Liver (tissue), 8 donors: ENCODE measurements at regions not wholly inside any gene's neighbourhood (a gene's known extent, or its start where the extent isn't known, plus 50 kb on each side); places are given as distances from the start of the nearest gene placed in this dataset.

Experiments used
- DNase-seq: peaks from one replicate; pipeline ENCODE4 v3.0.0-alpha.2; 2017; ENCODE audit warnings: low spot score
- H3K27ac ChIP-seq, 2 donors: one replicate each; pipeline ENCODE4 v1.7.0; 2013; ENCODE audit warnings: inconsistent platforms in 2 of 2, low read length in 2 of 2, control low read depth in 1 of 2, low read depth in 1 of 2, mild to moderate bottlenecking in 1 of 2
- H3K27me3 ChIP-seq, 4 donors: one replicate each; pipeline versions ENCODE4 v1.6.1 to v1.7.0; 2013; ENCODE audit warnings: low read length in 3 of 4, inconsistent platforms in 1 of 4, mild to moderate bottlenecking in 1 of 4, moderate library complexity in 1 of 4; ENCODE audit not compliant: control insufficient read depth in 4 of 4, insufficient read depth in 4 of 4
- H3K36me3 ChIP-seq, 4 donors: one replicate each; pipeline versions ENCODE4 v1.6.1 to v1.7.0; 2013; ENCODE audit warnings: low read length in 3 of 4, mild to moderate bottlenecking in 3 of 4, low read depth in 1 of 4, moderate library complexity in 1 of 4; ENCODE audit not compliant: control insufficient read depth in 4 of 4, insufficient read depth in 3 of 4
- H3K4me1 ChIP-seq, 4 donors: one replicate each; pipeline versions ENCODE4 v1.6.1 to v1.7.0; 2013; ENCODE audit warnings: low read length in 3 of 4, mild to moderate bottlenecking in 3 of 4, moderate library complexity in 1 of 4; ENCODE audit not compliant: control insufficient read depth in 4 of 4, insufficient read depth in 4 of 4
- H3K4me3 ChIP-seq, 3 donors: one replicate each; pipeline versions ENCODE4 v1.6.1 to v1.7.0; 2013; ENCODE audit warnings: low read length in 3 of 3, control low read depth in 1 of 3, low read depth in 1 of 3, mild to moderate bottlenecking in 1 of 3
- H3K9ac ChIP-seq, 2 donors: one replicate each; pipeline ENCODE4 v1.7.0; 2013; ENCODE audit warnings: low read length in 2 of 2, mild to moderate bottlenecking in 2 of 2, moderate library complexity in 2 of 2, control low read depth in 1 of 2, low read depth in 1 of 2
- H3K9me3 ChIP-seq, 4 donors: one replicate each; pipeline versions ENCODE4 v1.6.1 to v1.7.0; 2013; ENCODE audit warnings: low read length in 3 of 4; ENCODE audit not compliant: control insufficient read depth in 4 of 4
- EGR1 ChIP-seq, 2 donors: IDR thresholded peaks; 2 replicates each; pipeline ENCODE4 v1.6.1; 2016 to 2018; ENCODE audit warnings: antibody characterized with exemption in 2 of 2, low read depth in 2 of 2
- FOXA1 ChIP-seq: IDR thresholded peaks from 2 replicates; pipeline ENCODE4 v1.6.1; 2016; ENCODE audit warnings: antibody characterized with exemption
- FOXA2 ChIP-seq: IDR thresholded peaks from 2 replicates; pipeline ENCODE4 v1.6.1; 2016; ENCODE audit warnings: antibody characterized with exemption
- GABPA ChIP-seq, 2 donors: IDR thresholded peaks in 1 of 2; conservative IDR thresholded peaks in 1 of 2; 2 replicates each; pipeline ENCODE4 v1.6.1; 2016; ENCODE audit warnings: antibody characterized with exemption in 2 of 2, mild to moderate bottlenecking in 1 of 2, moderate library complexity in 1 of 2
- HNF4G ChIP-seq: IDR thresholded peaks from 2 replicates; pipeline ENCODE4 v1.6.1; 2016; ENCODE audit warnings: antibody characterized with exemption
- JUND ChIP-seq, 2 donors: IDR thresholded peaks; 2 replicates each; pipeline ENCODE4 v1.6.1; 2016; ENCODE audit warnings: antibody characterized with exemption in 2 of 2
- NR2F2 ChIP-seq: IDR thresholded peaks from 2 replicates; pipeline ENCODE4 v1.6.1; 2016; ENCODE audit warnings: antibody characterized with exemption
- RAD21 ChIP-seq, 2 donors: IDR thresholded peaks; 2 replicates each; pipeline ENCODE4 v1.6.1; 2016; ENCODE audit warnings: antibody characterized with exemption in 2 of 2, mild to moderate bottlenecking in 2 of 2
- RXRA ChIP-seq, 2 donors: IDR thresholded peaks; 2 replicates each; pipeline ENCODE4 v1.6.1; 2017 to 2018; ENCODE audit warnings: antibody characterized with exemption in 2 of 2, mild to moderate bottlenecking in 1 of 2
- SP1 ChIP-seq: IDR thresholded peaks from 2 replicates; pipeline ENCODE4 v1.6.1; 2018; ENCODE audit warnings: antibody characterized with exemption, mild to moderate bottlenecking
- TAF1 ChIP-seq: conservative IDR thresholded peaks from 2 replicates; pipeline ENCODE4 v1.6.1; 2016; ENCODE audit warnings: antibody characterized with exemption, mild to moderate bottlenecking
- YY1 ChIP-seq: IDR thresholded peaks from 2 replicates; pipeline ENCODE4 v1.6.1; 2016; ENCODE audit warnings: antibody characterized with exemption, mild to moderate bottlenecking
- WGBS: extraction: QIAGEN DNeasy Blood & Tissue Kit; methylation state at CpG from one replicate; pipeline ENCODE4 v1.1.7; 2013; 5-methylcytosine and 5-hydroxymethylcytosine counted together
- TF ChIP-seq, protein P1 (sequence below): IDR thresholded peaks from 2 replicates; pipeline ENCODE4 v1.6.1; 2016; ENCODE audit warnings: antibody characterized with exemption
- TF ChIP-seq, protein P2 (sequence below): IDR thresholded peaks from 2 replicates; pipeline ENCODE4 v1.6.1; 2016; ENCODE audit warnings: antibody characterized with exemption
- TF ChIP-seq, protein P3 (sequence below): fragments of 150-350 bp; IDR thresholded peaks from 2 replicates; pipeline ENCODE4 v1.5.1; 2017; ENCODE audit warnings: improper control_type of control experiment, low read depth, low read length; ENCODE audit not compliant: missing input control
- TF ChIP-seq, protein P4 (sequence below): IDR thresholded peaks from 2 replicates; pipeline ENCODE4 v1.6.1; 2016; ENCODE audit warnings: antibody characterized with exemption, mild to moderate bottlenecking
- TF ChIP-seq, protein P5 (sequence below): IDR thresholded peaks from 2 replicates; pipeline ENCODE4 v1.6.1; 2016; ENCODE audit warnings: antibody characterized with exemption
- donor health status: healthy.
- donor health status: healthy.
- donor health status: healthy.
- donor health status: healthy.
- donor health status: healthy.

DNA sequence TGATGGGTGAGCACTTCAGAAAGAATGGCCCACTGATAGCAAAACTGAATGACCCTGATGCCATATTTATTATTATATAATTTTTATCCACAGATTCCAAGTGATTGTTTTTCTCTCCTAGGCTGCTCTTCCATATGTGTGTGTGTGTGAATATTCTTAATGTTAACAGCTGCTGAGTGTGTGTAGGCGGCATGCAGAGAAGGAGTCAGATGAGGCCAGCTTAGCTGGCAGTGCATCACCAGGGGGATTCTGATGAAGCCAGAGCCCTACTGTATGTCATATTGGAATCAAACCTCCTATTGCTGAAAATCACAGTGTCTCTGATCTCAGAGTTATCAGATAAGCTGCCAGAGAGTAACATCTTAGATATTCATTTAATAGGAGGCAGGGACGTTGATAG lies 177.1 kb downstream of the DMAC1 start:
- Histone ChIP-seq H3K4me3 (no peak overlapping the region), H3K4me1 (no peaks in the 10 kb centered on the region), H3K27ac (no peak overlapping the region), H3K27me3 (no peaks in the 10 kb centered on the region), H3K9ac (no peak overlapping the region), H3K9me3 (peaks cover 0 to 6% (median under 1%) of the 10 kb centered on the region in 4 donors), H3K36me3 (no peaks in the 10 kb centered on the region)
- DNase-seq = no peak
- no peak for TF ChIP-seq EGR1 (IDR thresholded peaks at IDR 0.05; ENCODE audit: low read depth in 2 of 2)
- TF ChIP-seq YY1 = no peak
- TF ChIP-seq TAF1 = no peak
- TF ChIP-seq RXRA (IDR thresholded peaks at IDR 0.05) = no peak
- no peak for TF ChIP-seq NR2F2
- TF ChIP-seq, protein P1, sequence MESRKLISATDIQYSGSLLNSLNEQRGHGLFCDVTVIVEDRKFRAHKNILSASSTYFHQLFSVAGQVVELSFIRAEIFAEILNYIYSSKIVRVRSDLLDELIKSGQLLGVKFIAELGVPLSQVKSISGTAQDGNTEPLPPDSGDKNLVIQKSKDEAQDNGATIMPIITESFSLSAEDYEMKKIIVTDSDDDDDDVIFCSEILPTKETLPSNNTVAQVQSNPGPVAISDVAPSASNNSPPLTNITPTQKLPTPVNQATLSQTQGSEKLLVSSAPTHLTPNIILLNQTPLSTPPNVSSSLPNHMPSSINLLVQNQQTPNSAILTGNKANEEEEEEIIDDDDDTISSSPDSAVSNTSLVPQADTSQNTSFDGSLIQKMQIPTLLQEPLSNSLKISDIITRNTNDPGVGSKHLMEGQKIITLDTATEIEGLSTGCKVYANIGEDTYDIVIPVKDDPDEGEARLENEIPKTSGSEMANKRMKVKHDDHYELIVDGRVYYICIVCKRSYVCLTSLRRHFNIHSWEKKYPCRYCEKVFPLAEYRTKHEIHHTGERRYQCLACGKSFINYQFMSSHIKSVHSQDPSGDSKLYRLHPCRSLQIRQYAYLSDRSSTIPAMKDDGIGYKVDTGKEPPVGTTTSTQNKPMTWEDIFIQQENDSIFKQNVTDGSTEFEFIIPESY = no peak
- TF ChIP-seq FOXA1 = no peak
- no peak for TF ChIP-seq FOXA2
- TF ChIP-seq SP1 = no peak
- no peak for TF ChIP-seq JUND (IDR thresholded peaks at IDR 0.05)
- no peak for TF ChIP-seq HNF4G
- TF ChIP-seq GABPA (IDR thresholded peaks at IDR 0.05 in 1 of 2, conservative IDR thresholded peaks at IDR 0.05 in 1 of 2) = no peak
- 58% methylated on average over 2 of the region's 2 CpGs for WGBS

DNA sequence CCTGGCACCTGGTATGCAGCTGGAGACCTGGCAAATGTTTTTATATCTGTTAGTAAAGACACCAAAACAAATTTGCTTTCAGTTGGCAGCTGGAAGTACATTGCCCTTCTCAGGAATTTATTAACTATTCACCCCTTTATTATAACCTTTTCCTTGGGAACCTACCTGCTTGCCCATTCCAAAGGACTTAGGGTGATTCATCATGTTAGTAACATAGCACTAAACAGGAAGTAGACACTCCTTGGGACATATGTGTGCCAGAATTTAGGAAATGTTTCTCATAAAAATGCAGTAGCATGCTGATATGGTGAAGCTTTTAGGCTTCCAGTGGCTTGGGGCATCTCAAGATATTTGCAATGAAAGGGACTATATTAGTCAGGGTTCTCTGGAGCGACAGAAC lies 184.2 kb downstream of the DMAC1 start:
- H3K9ac ChIP-seq = no peak overlapping the region
- H3K27me3 ChIP-seq = no peaks in the 10 kb centered on the region
- 76% methylated on average over 1 of the region's 1 CpG for WGBS
- H3K4me3 ChIP-seq = no peak overlapping the region
- no peaks in the 10 kb centered on the region for H3K36me3 ChIP-seq
- no peaks in the 10 kb centered on the region for H3K4me1 ChIP-seq
- H3K9me3 ChIP-seq = no peaks in the 10 kb centered on the region
- TF ChIP-seq, protein P2, sequence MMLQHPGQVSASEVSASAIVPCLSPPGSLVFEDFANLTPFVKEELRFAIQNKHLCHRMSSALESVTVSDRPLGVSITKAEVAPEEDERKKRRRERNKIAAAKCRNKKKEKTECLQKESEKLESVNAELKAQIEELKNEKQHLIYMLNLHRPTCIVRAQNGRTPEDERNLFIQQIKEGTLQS = no peak
- TF ChIP-seq TAF1 = no peak
- TF ChIP-seq RAD21 (IDR thresholded peaks at IDR 0.05) = no peak
- TF ChIP-seq, protein P3, sequence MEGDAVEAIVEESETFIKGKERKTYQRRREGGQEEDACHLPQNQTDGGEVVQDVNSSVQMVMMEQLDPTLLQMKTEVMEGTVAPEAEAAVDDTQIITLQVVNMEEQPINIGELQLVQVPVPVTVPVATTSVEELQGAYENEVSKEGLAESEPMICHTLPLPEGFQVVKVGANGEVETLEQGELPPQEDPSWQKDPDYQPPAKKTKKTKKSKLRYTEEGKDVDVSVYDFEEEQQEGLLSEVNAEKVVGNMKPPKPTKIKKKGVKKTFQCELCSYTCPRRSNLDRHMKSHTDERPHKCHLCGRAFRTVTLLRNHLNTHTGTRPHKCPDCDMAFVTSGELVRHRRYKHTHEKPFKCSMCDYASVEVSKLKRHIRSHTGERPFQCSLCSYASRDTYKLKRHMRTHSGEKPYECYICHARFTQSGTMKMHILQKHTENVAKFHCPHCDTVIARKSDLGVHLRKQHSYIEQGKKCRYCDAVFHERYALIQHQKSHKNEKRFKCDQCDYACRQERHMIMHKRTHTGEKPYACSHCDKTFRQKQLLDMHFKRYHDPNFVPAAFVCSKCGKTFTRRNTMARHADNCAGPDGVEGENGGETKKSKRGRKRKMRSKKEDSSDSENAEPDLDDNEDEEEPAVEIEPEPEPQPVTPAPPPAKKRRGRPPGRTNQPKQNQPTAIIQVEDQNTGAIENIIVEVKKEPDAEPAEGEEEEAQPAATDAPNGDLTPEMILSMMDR = no peak
- TF ChIP-seq FOXA2 = no peak
- no peak for TF ChIP-seq YY1
- TF ChIP-seq GABPA (IDR thresholded peaks at IDR 0.05 in 1 of 2, conservative IDR thresholded peaks at IDR 0.05 in 1 of 2) = no peak
- TF ChIP-seq NR2F2 = no peak
- TF ChIP-seq, protein P4, sequence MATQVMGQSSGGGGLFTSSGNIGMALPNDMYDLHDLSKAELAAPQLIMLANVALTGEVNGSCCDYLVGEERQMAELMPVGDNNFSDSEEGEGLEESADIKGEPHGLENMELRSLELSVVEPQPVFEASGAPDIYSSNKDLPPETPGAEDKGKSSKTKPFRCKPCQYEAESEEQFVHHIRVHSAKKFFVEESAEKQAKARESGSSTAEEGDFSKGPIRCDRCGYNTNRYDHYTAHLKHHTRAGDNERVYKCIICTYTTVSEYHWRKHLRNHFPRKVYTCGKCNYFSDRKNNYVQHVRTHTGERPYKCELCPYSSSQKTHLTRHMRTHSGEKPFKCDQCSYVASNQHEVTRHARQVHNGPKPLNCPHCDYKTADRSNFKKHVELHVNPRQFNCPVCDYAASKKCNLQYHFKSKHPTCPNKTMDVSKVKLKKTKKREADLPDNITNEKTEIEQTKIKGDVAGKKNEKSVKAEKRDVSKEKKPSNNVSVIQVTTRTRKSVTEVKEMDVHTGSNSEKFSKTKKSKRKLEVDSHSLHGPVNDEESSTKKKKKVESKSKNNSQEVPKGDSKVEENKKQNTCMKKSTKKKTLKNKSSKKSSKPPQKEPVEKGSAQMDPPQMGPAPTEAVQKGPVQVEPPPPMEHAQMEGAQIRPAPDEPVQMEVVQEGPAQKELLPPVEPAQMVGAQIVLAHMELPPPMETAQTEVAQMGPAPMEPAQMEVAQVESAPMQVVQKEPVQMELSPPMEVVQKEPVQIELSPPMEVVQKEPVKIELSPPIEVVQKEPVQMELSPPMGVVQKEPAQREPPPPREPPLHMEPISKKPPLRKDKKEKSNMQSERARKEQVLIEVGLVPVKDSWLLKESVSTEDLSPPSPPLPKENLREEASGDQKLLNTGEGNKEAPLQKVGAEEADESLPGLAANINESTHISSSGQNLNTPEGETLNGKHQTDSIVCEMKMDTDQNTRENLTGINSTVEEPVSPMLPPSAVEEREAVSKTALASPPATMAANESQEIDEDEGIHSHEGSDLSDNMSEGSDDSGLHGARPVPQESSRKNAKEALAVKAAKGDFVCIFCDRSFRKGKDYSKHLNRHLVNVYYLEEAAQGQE = no peak
- TF ChIP-seq FOXA1 = no peak
- TF ChIP-seq HNF4G = no peak
- TF ChIP-seq, protein P5, sequence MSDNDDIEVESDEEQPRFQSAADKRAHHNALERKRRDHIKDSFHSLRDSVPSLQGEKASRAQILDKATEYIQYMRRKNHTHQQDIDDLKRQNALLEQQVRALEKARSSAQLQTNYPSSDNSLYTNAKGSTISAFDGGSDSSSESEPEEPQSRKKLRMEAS = no peak
- no peak for TF ChIP-seq RXRA (IDR thresholded peaks at IDR 0.05)
- no peak for TF ChIP-seq JUND (IDR thresholded peaks at IDR 0.05)
- DNase-seq = no peak
- no peak overlapping the region for H3K27ac ChIP-seq
